Nucleus accumbens (tissue), 56 donors: ENCODE measurements at regions not wholly inside any gene's neighbourhood (a gene's known extent, or its start where the extent isn't known, plus 50 kb on each side); places are given as distances from the start of the nearest gene placed in this dataset.

Experiments used
- DNase-seq, 56 donors: peaks; one replicate each; lab custom pipeline; 2025; lab: John Stamatoyannopoulos, UW

DNA sequence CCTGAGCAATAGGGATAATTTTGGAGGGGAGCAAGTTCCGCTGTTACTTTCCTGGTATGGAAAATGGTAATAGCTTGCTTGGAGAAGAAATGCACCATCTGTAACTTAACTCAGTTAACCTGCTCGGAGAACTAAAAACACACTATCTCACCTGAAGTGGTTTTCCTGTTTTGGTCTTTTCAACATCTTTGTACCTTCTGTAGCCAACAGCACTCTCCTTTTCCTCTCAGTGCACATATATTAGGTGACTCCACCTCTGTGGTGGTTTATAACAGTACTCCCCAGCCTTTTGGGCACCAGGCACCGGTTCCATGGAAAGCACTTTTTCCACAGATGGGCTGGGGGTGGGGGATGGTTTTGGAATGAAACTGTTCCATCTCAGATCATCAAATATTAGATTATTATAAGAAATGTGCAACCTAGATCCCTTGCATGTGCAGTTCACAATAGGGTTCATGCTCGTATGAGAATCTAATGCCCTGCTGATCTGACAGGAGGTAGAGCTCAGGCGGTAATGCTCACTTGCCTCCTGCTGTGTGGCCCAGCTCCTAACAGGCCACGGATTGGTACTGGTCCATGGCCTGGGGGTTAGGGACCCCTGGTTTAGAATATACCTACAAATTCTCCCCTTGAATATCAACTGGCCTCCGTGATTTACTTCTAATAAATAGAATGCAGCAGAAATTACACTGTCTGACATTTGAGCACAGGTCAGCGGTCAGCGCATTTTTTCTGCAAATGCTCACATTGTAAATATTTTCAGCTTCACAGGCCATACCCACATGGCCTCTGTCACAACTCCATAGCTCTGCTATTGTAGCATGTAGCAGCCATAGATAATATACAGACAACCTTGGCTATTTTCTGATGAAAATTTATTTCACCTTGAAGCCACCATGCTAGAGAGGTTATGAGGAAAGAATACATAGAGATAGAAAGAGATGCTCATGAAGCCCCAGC, 83.8 kb upstream of the SUCLG2 start:
- DNase-seq: no peak

- DNase-seq: no peak
These were observed 82.7 kb upstream of the SUCLG2 start for GRCh38 chr3:67737140-67737539.

GRCh38 chr3:67733269-67733950, 79.0 kb upstream of the SUCLG2 start:
- DNase-seq: no peak

DNA sequence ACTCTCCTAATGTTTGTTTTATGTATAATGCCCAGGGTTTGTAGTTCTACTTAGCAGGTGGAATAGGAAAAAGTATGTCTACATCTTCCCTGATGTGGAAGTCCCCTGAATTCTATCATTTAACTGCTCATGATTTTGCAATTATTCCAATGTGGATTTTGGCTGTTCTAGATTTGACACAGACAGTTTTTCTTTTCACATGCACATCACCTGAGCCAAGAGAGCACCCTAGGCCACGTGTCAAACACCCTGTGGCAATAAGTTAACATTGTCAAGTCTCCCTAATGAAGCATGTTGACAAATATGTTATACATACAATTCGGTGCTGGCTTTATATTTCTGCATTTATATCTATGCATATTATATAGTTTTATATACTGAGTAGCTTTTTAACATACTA, 70.0 kb upstream of the SUCLG2 start:
- no peak for DNase-seq

- DNase-seq: no peak
These were observed 69.5 kb upstream of the SUCLG2 start for GRCh38 chr3:67723863-67724262.

GRCh38 chr3:67719333-67719732, 64.9 kb upstream of the SUCLG2 start:
- DNase-seq: no peak

DNA sequence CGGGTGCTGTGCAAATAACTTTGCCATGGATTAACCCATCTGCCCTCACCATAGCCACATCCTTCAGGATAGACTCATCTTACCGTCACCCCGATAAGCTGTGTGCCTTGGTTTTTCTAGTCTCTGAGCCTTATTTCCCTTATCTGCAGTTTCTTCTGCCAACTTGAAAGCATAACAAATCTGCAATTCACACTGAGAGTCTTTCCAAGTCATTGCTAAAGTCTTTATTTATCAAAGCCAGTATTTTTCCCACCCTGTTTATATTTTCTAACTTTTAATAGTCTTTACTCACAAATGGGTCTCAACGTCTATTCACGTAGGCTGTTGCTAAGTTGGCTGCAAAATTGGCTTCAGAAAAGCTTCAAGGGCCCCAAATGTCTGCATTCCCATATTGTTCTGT, 61.6 kb upstream of the SUCLG2 start:
- no peak for DNase-seq

DNA sequence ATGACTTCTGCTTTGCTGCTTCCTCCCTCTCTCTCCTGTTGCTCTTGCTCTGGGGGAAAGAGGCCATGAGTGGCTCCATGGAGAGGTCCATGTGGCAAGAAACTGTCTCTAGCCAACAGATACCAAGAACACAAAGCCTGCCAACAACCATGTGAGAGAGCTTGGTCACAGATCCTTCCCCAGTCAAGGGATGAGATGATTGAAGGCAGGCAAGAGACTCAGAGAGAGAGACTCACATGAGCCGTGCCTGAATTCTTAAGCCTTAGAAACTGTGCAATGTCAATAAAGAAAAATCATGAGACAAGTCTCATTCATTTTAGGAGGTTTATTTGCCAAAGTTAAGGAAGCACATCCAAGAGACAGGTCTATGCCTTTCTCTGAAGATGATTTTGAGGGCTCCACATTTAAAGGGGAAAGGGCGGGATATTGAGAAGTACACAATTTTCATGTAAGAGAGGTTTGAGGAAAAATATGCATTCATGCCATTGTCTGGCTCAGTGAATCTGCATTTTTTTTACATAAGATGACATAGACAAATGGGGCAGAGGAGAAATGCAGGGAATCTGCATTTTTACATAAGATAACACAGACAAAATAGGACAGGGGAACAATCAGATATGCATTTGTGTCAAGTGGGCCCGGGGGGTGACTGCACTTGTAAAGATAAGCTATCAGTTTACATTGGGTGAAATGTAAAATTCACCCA, 59.5 kb upstream of the SUCLG2 start:
- no peak for DNase-seq

DNA sequence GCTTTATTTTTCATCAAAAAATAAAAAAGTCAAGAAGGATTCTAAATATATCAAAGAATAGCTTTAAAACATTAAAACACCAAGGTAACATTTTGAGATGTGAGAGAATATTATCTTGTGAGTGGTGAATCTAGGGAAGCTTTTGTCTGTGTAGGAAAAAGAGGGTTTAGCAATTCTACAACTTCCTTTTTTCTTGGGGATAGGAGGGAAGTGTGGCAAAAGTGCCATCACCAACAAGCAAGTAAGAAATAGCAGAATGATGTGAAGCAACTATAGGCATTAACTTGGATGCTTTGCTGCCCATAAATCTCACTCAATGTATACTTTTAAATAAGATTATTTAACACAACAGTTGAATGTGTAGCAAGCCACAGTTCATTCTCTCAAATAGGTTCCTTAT, 57.8 kb upstream of the SUCLG2 start:
- no peak for DNase-seq

- DNase-seq: no peak
These were observed 56.0 kb upstream of the SUCLG2 start for GRCh38 chr3:67710396-67710795.

DNA sequence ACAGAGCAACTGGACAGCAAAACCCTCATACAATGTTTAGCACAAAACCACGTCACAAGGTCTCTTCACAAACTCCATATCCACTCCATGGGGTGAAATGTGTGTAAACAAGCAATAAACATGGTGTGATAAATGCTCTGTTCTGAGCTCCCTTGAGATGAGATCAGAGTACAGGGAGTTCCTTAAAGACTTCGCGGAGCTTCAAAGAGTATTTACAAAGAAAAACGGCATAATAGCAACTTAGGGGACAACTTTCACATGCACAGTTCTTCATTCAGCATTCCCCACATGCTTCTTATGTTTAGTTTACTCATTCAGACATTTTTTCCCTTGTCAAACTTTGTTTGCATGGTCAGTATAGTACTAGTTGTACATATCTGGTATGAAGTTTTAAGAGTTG, 52.5 kb upstream of the SUCLG2 start:
- DNase-seq: no peak

GRCh38 chr3:67704322-67704721, 49.9 kb upstream of the SUCLG2 start:
- no peak for DNase-seq
